HG03565 (cell line): ENCODE measurements at regions not wholly inside any gene's neighbourhood (a gene's known extent, or its start where the extent isn't known, plus 50 kb on each side); places are given as distances from the start of the nearest gene placed in this dataset.
A peak's percentile ranks its signal among the peaks of the same experiment; 100 is the strongest.

Source experiments
- ATAC-seq: cut with Tn5 transposase; IDR thresholded peaks from one replicate; pipeline ENCODE4 v1.9.1; 2021; ENCODE audit warnings: mild to moderate bottlenecking, moderate library complexity; ENCODE audit not compliant: unreplicated experiment

DNA sequence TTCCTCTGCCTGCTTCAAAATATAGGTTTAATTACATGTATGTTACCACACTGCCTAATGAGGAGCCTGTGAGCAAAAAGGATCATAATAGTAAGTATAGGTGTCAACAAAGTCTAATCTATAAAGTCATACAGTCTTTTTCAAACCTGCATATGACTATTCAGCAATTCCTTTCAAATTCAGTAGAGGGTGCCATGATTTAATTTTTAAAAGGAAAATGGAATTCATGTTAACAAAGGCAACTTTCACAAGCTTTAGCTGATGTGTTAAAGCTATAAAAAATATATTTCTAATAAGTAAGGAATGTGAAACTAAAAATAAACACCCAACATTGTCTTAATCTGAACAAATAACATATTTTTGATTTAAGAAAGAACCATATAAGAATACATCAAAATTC is 52.1 kb downstream of the MPP7 start:
- ATAC-seq = no peak

- ATAC-seq = no peak
These were observed 52.5 kb downstream of the MPP7 start for GRCh38 chr10:28250358-28250757.

- ATAC-seq = no peak
These were observed 53.4 kb downstream of the MPP7 start for GRCh38 chr10:28249512-28249911.

GRCh38 chr10:28248092-28248491 is 54.8 kb downstream of the MPP7 start:
- ATAC-seq = no peak

- no peak for ATAC-seq
These were observed 56.8 kb downstream of the MPP7 start for GRCh38 chr10:28246023-28246422.

- ATAC-seq = no peak
These were observed 58.9 kb downstream of the MPP7 start for GRCh38 chr10:28243923-28244322.

- ATAC-seq = no peak
These were observed 60.2 kb downstream of the MPP7 start for GRCh38 chr10:28242555-28243204.

DNA sequence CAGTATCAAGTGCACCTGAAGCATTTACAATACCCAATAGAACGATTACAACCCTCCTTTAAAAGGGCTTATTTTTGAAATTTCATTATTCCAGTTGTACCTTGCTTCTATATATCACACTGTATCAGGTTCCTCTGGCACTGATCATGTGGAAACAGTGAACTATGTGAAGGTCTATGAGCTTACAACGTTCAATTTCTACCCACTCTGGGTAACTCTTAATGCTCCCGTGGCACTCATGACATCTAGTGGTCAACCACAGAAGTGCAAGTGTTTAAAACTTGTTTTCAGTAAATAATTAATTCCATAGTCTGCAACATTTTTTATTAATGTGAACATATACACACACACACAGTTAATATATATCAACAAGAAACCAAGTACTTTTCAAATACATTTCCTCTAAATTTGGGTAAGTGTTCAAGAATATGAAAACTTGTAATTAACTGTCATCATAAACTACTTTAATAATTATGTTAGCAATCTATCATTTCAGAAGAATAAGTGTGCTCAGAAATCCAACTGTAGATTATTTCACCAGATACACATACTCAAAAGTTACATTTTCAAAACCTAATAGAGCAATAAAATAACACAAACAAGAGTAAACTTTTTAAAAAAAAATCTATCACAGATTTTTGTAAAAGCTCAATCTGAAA is 61.0 kb downstream of the MPP7 start:
- peak; percentile 53 for ATAC-seq

DNA sequence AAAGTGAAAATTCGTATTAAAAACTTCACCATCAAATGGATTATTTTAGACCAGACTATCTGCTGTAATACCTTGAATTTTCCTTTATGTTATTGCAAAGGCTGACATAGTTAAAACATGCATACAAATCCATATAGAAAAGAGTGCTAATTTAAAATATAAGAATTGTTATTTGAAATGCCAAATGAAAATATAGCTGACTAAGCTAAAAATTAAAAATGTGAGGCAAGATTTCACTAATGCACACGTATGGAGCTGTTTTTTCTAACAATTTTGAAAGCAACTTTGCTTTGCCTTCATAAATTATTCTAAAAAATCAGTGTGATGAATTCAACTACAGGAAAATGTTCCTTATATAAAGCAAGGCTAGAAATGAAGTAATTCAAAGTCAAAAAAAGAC is 62.5 kb downstream of the MPP7 start:
- ATAC-seq = no peak

GRCh38 chr10:28236591-28236990 is 66.3 kb downstream of the MPP7 start:
- ATAC-seq = no peak

DNA sequence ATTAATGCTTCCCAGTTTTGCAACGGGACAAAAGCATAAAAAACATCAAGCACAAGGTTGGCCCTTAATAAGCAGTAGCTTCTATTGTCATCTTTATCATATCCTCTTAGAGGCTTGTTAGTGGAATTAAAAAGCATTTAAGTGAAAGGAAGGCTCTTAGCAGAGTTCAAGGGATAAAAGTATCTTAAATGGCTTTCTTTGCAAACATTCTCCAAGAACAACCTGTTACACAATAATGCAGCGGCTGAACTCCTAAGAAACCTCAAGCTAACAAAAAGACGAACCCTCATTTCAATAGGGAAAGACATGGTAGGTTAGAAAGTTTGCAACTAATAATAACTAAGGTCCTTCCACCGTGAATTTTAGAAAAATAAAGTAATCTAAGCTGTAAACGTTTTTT is 82.1 kb downstream of the MPP7 start:
- no peak for ATAC-seq

DNA sequence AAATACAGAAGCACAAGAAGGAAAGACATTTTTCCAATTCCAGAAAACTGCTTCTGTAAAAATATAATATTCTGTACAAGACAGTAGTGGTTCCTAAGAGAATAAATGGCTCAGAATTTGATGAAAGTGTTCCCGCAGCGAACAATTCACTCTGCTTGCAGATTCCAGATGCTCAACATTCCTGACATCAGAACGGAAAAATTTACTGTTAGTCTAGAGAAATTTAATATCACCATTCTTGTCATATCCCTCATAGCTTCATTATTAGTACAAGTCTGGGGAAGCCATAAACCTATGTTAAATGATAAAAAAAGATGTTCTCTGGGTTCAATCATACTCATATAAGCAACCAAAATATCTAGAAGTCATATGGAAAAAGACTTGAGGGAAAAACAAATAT is 83.6 kb downstream of the MPP7 start:
- ATAC-seq = no peak

GRCh38 chr10:28217848-28218247 is 85.0 kb downstream of the MPP7 start:
- ATAC-seq = no peak

GRCh38 chr10:28215930-28216329 is 86.9 kb downstream of the MPP7 start:
- no peak for ATAC-seq

GRCh38 chr10:28214219-28214618 is 88.6 kb downstream of the MPP7 start:
- ATAC-seq = no peak

DNA sequence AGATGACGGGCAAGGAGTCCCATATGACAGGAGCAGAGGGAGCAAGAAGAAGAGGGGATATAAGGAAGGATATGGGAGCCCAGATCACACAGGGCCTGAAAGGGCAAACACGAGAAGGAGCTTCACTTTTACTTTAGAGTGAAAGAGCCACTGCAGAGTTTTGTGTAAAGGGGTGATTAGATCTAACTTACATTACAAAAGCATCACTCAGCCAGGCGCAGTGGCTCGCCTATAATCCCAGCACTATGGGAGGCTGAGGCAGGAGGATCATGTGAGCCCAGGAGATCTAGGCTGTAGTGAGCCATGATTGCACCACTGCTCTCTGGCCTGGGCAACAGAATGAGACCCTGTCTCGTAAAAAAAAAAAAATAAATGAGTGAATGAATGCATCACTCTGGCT is 91.1 kb downstream of the MPP7 start:
- no peak for ATAC-seq

DNA sequence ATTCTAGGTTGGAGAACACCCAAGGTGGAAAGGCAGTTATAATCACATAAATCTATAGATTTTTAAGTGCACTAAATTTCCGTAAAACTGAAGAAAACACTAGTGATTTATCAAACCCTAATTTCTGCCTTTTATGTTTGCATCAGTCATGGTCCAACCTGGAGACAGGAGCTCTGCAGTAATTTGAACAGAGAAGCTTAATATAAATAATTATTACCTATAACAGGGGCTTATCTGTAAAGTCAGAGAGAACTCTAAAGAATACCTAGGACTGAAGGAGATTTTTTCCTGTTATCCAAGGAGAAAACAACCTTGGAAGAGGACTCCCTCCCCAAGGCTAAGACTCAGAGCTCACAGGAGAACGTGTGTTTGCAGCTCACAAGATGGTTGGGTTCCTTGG is 95.1 kb downstream of the MPP7 start:
- ATAC-seq = no peak

- no peak for ATAC-seq
These were observed 99.9 kb downstream of the MPP7 start for GRCh38 chr10:28202941-28203352.

DNA sequence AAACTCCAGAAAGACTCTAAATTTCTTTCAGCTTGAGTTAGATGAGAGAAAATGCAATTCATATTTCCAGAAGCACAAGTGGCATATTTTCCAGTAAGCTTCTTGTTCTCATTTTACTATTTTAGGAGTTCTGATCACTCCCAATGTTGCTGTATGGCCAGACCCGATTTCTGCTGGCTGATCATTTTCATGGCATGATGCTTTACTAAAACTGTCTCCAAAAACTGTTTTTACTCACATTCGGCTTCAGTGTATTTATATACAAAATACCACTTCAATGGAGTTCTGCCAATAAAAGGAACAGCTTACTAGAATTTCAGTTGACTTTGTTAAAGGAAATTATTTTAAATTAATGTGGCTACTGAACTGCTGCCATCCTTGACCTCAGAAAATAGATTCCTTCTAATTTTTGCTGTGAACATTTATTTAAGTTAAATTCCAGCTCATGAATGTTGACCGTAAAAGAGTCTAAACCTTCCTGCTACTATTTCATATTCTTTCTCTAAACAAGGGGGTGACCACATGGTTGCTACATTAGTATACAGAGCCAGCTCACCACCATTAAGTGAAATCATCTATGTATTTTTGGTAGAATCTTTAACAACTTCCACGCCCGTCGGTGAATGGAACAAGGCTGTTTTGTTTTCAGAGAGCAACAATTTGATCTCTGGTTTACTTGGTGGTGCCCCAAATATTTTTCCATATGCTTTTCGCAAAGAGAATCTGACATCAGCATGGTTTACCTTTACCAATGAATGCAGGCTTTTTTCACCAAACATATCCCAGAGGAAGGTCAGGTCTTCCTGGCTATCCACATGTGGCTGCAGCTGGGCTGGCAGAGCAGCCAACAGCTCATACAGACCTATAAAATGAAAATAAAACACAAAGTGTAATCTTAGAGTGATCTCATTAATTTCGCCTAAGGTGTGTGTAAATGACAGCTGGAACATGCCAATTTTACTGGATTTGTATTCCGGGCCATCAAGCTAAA is 101.2 kb downstream of the MPP7 start:
- no peak for ATAC-seq

DNA sequence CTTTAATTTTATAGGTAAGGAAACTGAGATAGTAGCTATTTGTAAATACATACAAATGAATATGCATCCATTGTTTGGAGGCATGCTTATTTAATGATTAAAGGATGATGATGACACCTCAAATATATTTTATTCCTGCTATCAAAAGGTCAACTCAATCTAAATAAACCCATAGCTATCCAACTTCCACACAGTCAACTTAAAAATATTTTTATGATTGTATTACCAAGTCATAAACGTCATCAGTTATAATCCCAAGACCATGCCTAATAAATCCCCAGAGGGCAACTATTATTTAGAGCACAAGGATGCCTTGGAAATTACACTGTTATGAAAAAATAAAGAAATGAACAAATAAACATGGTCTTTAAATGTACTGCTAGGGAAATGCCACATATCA is 102.1 kb downstream of the MPP7 start:
- no peak for ATAC-seq

DNA sequence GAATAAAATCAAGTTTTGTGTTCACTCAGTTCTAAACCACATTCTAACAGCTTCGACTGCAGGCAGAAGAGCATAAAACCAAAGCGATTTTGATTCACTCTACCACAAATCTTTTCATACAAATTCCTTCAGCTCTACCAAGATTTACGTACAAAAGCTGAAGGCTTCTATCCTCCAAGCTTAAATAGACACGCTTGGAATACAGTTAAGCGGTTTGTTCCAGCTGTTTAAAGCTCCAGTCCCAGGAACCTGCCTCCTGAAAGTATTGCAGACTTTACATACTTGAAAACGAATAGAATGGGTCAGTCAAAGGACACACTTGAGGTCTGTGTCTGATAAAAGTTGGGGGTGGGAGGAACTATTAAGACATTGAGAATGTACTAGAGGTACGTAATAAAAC is 102.9 kb downstream of the MPP7 start:
- ATAC-seq = no peak

- no peak for ATAC-seq
These were observed 112.7 kb downstream of the MPP7 start for GRCh38 chr10:28190196-28190595.
